HepG2 (cell line): ENCODE measurements at regions not wholly inside any gene's neighbourhood (a gene's known extent, or its start where the extent isn't known, plus 50 kb on each side); places are given as distances from the start of the nearest gene placed in this dataset.

Experiments used
- AGO2 ChIP-seq: fragments of 200-400 bp; formaldehyde crosslinking; optimal IDR thresholded peaks from 2 replicates; pipeline ENCODE3; 2017; ENCODE audit warnings: mild to moderate bottlenecking, low read depth, low read length, moderate library complexity
- CENPX ChIP-seq: sonication (generic); formaldehyde crosslinking; IDR thresholded peaks from 2 replicates; pipeline ENCODE4 v1.9.0; 2021; ENCODE audit warnings: mild to moderate bottlenecking, missing genetic modification reagents, moderate library complexity
- GPN1 ChIP-seq: sonication (generic); formaldehyde crosslinking; IDR thresholded peaks from 2 replicates; pipeline ENCODE4 v1.5.1; 2020; ENCODE audit warnings: missing genetic modification reagents, borderline replicate concordance
- IKZF1 ChIP-seq: fragments of 450-650 bp; IDR thresholded peaks from 2 replicates; pipeline ENCODE4 v1.7.1; 2016
- JUND ChIP-seq: sonication (generic); formaldehyde crosslinking; IDR thresholded peaks from 2 replicates; pipeline ENCODE4 v1.8.0; 2022; ENCODE audit warnings: mild to moderate bottlenecking, missing genetic modification reagents
- KAT7 ChIP-seq: IDR thresholded peaks from 2 replicates; pipeline ENCODE4 v1.6.1; 2018; ENCODE audit warnings: borderline replicate concordance, missing compliant biosample characterization
- KMT2B ChIP-seq: IDR thresholded peaks from 2 replicates; pipeline ENCODE4 v1.6.1; 2016; ENCODE audit warnings: missing genetic modification reagents, missing compliant biosample characterization
- MED1 ChIP-seq: sonication (generic); formaldehyde crosslinking; IDR thresholded peaks from 2 replicates; pipeline ENCODE4 v1.4.0; 2020; ENCODE audit warnings: missing genetic modification reagents
- MIER2 ChIP-seq: IDR thresholded peaks from 2 replicates; pipeline ENCODE4 v1.6.1; 2016; ENCODE audit warnings: missing biosample characterization, missing genetic modification reagents
- MTF2 ChIP-seq: sonication (generic); formaldehyde crosslinking; IDR thresholded peaks from 2 replicates; pipeline ENCODE4 v1.5.0; 2020; ENCODE audit warnings: missing genetic modification reagents, borderline replicate concordance
- MYNN ChIP-seq: sonication (generic); formaldehyde crosslinking; IDR thresholded peaks from 2 replicates; pipeline ENCODE4 v1.4.0; 2020; ENCODE audit warnings: mild to moderate bottlenecking, low read depth, missing genetic modification reagents
- NR2C2 ChIP-seq: sonication (generic); formaldehyde crosslinking; IDR thresholded peaks from 2 replicates; pipeline ENCODE4 v1.4.0; 2020; ENCODE audit warnings: missing genetic modification reagents, mild to moderate bottlenecking, moderate library complexity, borderline replicate concordance
- PAWR ChIP-seq: sonication (generic); formaldehyde crosslinking; IDR thresholded peaks from 2 replicates; pipeline ENCODE4 v1.4.0; 2020; ENCODE audit warnings: missing genetic modification reagents, mild to moderate bottlenecking, borderline replicate concordance
- RCOR2 ChIP-seq: IDR thresholded peaks from 2 replicates; pipeline ENCODE4 v1.6.1; 2016; ENCODE audit warnings: missing biosample characterization, missing genetic modification reagents
- SIX1 ChIP-seq: sonication (generic); formaldehyde crosslinking; IDR thresholded peaks from 2 replicates; pipeline ENCODE4 v1.4.0; 2020; ENCODE audit warnings: missing genetic modification reagents, borderline replicate concordance
- TBX3 ChIP-seq: fragments of 450-650 bp; IDR thresholded peaks from 2 replicates; pipeline ENCODE4 v1.6.1; 2017; ENCODE audit warnings: antibody characterized with exemption, mild to moderate bottlenecking, inconsistent platforms, borderline replicate concordance
- THAP11 ChIP-seq: IDR thresholded peaks from 2 replicates; pipeline ENCODE4 v1.6.1; 2016; ENCODE audit warnings: missing biosample characterization, missing genetic modification reagents
- YEATS4 ChIP-seq: sonication (generic); formaldehyde crosslinking; IDR thresholded peaks from 2 replicates; pipeline ENCODE4 v1.4.0; 2020; ENCODE audit warnings: missing genetic modification reagents, borderline replicate concordance
- ZFAT ChIP-seq: sonication (generic); formaldehyde crosslinking; conservative IDR thresholded peaks from 2 replicates; pipeline ENCODE4 v1.8.1; 2023; ENCODE audit warnings: missing genetic modification reagents, inconsistent platforms
- ZMAT3 ChIP-seq: sonication (generic); formaldehyde crosslinking; conservative IDR thresholded peaks from 2 replicates; pipeline ENCODE4 v1.7.0; 2021; ENCODE audit warnings: missing genetic modification reagents
- ZNF12 ChIP-seq: sonication (generic); formaldehyde crosslinking; IDR thresholded peaks from 2 replicates; pipeline ENCODE4 v1.5.0; 2020; ENCODE audit warnings: missing genetic modification reagents
- ZNF747 ChIP-seq: sonication (generic); formaldehyde crosslinking; IDR thresholded peaks from 2 replicates; pipeline ENCODE4 v1.8.1; 2023; ENCODE audit warnings: missing genetic modification reagents, mild to moderate bottlenecking, borderline replicate concordance
- ZNF816 ChIP-seq: sonication (generic); formaldehyde crosslinking; IDR thresholded peaks from 2 replicates; pipeline ENCODE4 v1.8.0; 2022; ENCODE audit warnings: missing genetic modification reagents, mild to moderate bottlenecking, borderline replicate concordance
- TF ChIP-seq, protein P1 (sequence below): sonication (generic); formaldehyde crosslinking; IDR thresholded peaks from 2 replicates; pipeline ENCODE4 v1.8.1; 2023; ENCODE audit warnings: mild to moderate bottlenecking, missing genetic modification reagents
- TF ChIP-seq, protein P2 (sequence below): sonication (generic); formaldehyde crosslinking; IDR thresholded peaks from 2 replicates; pipeline ENCODE4 v1.8.0; 2022; ENCODE audit warnings: mild to moderate bottlenecking, missing genetic modification reagents; ENCODE audit not compliant: insufficient replicate concordance
- TF ChIP-seq, protein P3 (sequence below): sonication (generic); formaldehyde crosslinking; IDR thresholded peaks from 2 replicates; pipeline ENCODE4 v1.5.1; 2020; ENCODE audit warnings: missing genetic modification reagents, mild to moderate bottlenecking, borderline replicate concordance
- TF ChIP-seq, protein P4 (sequence below): sonication (generic); formaldehyde crosslinking; IDR thresholded peaks from 2 replicates; pipeline ENCODE4 v1.4.0; 2020; ENCODE audit warnings: mild to moderate bottlenecking, missing genetic modification reagents

DNA sequence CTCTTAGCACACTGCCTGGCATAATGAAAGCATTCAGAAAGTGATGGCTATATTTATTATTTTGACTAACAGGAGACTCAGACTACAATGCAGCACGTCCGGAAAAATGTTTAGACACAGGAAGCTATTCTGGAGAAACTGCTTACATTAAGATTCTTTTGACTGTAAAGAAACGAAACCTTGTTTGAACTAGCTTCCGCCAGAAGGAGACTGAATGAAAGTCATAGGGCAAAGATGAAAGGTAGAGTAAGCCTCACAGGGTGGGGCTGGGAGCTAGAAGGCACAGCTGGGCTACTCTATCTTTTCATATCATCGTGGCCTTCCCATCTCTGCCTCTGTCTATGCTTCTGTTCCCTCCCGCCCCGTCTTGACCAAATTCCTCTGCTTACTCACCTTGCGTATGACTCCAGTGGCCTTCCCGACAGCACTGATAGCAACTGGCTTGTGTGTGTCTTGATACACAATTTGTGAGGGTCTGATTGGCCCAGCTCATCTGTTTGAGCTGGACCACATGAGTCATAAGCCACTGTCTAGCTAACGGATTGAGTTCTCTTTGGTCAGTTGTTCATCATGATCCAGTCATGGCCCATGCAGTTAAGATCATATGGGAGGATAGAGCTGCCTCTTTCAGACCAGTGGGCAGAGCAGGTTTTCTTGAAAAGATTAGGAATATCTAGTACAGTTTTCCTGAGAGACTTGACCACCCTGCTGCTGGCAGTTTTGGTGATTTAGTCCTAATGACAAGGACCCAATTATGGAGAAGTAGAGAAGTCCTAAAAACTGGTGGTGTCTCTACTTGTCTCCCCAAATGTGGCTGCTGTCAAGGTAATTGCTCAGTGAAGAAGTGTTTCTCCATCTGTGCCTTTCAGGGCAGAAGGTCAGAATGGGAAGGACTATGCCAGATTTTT lies 151.5 kb upstream of the SLC38A2 start (continued):
- TF ChIP-seq ZNF747 (CRISPR knock-in tag), result 0 out of 2 replicates have a peak, but pooled peaks have one; percentile 46
- TF ChIP-seq CENPX (CRISPR knock-in tag), result no peak
- TF ChIP-seq GPN1 (CRISPR knock-in tag), result no peak
- TF ChIP-seq ZNF12 (CRISPR knock-in tag), result peak; percentile 31; the same call in 1 of the 2 replicates
- TF ChIP-seq NR2C2, result 0 out of 2 replicates have a peak, but pooled peaks have one; percentile 14
- TF ChIP-seq AGO2, result no peak
- TF ChIP-seq MYNN (CRISPR knock-in tag), result no peak
- TF ChIP-seq JUND, result peak; percentile 80; the same call in 1 of the 2 replicates
- TF ChIP-seq SIX1 (CRISPR knock-in tag), result peak; percentile 22; the same call in 1 of the 2 replicates
- TF ChIP-seq, protein P1, sequence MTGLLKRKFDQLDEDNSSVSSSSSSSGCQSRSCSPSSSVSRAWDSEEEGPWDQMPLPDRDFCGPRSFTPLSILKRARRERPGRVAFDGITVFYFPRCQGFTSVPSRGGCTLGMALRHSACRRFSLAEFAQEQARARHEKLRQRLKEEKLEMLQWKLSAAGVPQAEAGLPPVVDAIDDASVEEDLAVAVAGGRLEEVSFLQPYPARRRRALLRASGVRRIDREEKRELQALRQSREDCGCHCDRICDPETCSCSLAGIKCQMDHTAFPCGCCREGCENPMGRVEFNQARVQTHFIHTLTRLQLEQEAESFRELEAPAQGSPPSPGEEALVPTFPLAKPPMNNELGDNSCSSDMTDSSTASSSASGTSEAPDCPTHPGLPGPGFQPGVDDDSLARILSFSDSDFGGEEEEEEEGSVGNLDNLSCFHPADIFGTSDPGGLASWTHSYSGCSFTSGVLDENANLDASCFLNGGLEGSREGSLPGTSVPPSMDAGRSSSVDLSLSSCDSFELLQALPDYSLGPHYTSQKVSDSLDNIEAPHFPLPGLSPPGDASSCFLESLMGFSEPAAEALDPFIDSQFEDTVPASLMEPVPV (CRISPR knock-in tag), result no peak
- no peak for TF ChIP-seq IKZF1
- peak; percentile 43; the same call in 1 of the 2 replicates for TF ChIP-seq THAP11
- TF ChIP-seq ZFAT (CRISPR knock-in tag), result no peak
- TF ChIP-seq ZMAT3, result no peak
- TF ChIP-seq ZNF816, result no peak
- no peak for TF ChIP-seq KAT7 (CRISPR knock-in tag)
- no peak for TF ChIP-seq PAWR
- no peak for TF ChIP-seq TBX3
- TF ChIP-seq, protein P2, sequence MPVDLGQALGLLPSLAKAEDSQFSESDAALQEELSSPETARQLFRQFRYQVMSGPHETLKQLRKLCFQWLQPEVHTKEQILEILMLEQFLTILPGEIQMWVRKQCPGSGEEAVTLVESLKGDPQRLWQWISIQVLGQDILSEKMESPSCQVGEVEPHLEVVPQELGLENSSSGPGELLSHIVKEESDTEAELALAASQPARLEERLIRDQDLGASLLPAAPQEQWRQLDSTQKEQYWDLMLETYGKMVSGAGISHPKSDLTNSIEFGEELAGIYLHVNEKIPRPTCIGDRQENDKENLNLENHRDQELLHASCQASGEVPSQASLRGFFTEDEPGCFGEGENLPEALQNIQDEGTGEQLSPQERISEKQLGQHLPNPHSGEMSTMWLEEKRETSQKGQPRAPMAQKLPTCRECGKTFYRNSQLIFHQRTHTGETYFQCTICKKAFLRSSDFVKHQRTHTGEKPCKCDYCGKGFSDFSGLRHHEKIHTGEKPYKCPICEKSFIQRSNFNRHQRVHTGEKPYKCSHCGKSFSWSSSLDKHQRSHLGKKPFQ, result no peak
- no peak for TF ChIP-seq MIER2 (CRISPR knock-in tag)
- TF ChIP-seq RCOR2 (CRISPR knock-in tag), result peak; percentile 53
- TF ChIP-seq, protein P3, sequence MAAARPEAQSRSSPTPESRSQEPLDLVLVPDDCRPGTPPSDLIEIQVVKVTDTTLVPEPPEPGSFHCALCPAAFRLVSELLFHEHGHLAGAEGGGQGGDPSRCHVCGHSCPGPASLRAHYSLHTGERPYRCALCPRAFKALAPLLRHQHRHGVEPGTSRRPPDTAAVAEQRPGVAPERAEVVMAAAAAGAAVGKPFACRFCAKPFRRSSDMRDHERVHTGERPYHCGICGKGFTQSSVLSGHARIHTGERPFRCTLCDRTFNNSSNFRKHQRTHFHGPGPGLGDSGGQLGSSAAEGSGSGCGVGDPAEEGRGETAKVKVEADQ (CRISPR knock-in tag), result no peak
- TF ChIP-seq, protein P4, sequence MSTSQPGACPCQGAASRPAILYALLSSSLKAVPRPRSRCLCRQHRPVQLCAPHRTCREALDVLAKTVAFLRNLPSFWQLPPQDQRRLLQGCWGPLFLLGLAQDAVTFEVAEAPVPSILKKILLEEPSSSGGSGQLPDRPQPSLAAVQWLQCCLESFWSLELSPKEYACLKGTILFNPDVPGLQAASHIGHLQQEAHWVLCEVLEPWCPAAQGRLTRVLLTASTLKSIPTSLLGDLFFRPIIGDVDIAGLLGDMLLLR (CRISPR knock-in tag), result no peak
- TF ChIP-seq YEATS4, result no peak
- peak; percentile 80; the same call in 1 of the 2 replicates for TF ChIP-seq MED1 (CRISPR knock-in tag)
- TF ChIP-seq MTF2 (CRISPR knock-in tag), result no peak
- TF ChIP-seq KMT2B (CRISPR knock-in tag), result no peak
